NCI-H69 (cell line): ENCODE measurements at regions not wholly inside any gene's neighbourhood (a gene's known extent, or its start where the extent isn't known, plus 50 kb on each side); places are given as distances from the start of the nearest gene placed in this dataset.
"Not testable (repeated sequence)": the region's sequence is repeated elsewhere in the genome, so short reads cannot be mapped to it uniquely, and the experiment has no call there.

Source experiments
- DNase-seq: peaks from one replicate; lab custom pipeline; 2025; lab: John Stamatoyannopoulos, UW

GRCh38 chr20:29296256-29297230, 1960.9 kb upstream of the DEFB115 start:
- no peak for DNase-seq

- no peak for DNase-seq
Observed at GRCh38 chr20:29297411-29298270, 1959.8 kb upstream of the DEFB115 start.

GRCh38 chr20:29298271-29298590, 1959.2 kb upstream of the DEFB115 start:
- DNase-seq: no peak

- no peak for DNase-seq
Observed at GRCh38 chr20:29298759-29299613, 1958.5 kb upstream of the DEFB115 start.

GRCh38 chr20:29299811-29300578, 1957.5 kb upstream of the DEFB115 start:
- no peak for DNase-seq

GRCh38 chr20:29300579-29301551, 1956.6 kb upstream of the DEFB115 start:
- no peak for DNase-seq

GRCh38 chr20:29301624-29302259, 1955.7 kb upstream of the DEFB115 start:
- DNase-seq: no peak

- DNase-seq: no peak
Observed at GRCh38 chr20:29302979-29303644, 1954.4 kb upstream of the DEFB115 start.

- no peak for DNase-seq
Observed at GRCh38 chr20:29306390-29307072, 1950.9 kb upstream of the DEFB115 start.

- DNase-seq: not testable (repeated sequence)
Observed at GRCh38 chr20:29307484-29307883, 1950.0 kb upstream of the DEFB115 start.

GRCh38 chr20:29308956-29309355, 1948.5 kb upstream of the DEFB115 start:
- DNase-seq: not testable (repeated sequence)

- DNase-seq: not testable (repeated sequence)
Observed at GRCh38 chr20:29309481-29309880, 1948.0 kb upstream of the DEFB115 start.

- not testable (repeated sequence) for DNase-seq
Observed at GRCh38 chr20:29311046-29311445, 1946.4 kb upstream of the DEFB115 start.

GRCh38 chr20:29312679-29313078, 1944.8 kb upstream of the DEFB115 start:
- DNase-seq: not testable (repeated sequence)

- no peak for DNase-seq
Observed at GRCh38 chr20:29313481-29313880, 1944.0 kb upstream of the DEFB115 start.

- DNase-seq: no peak
Observed at GRCh38 chr20:29314294-29314693, 1943.2 kb upstream of the DEFB115 start.

- no peak for DNase-seq
Observed at GRCh38 chr20:29318871-29319461, 1938.5 kb upstream of the DEFB115 start.

- no peak for DNase-seq
Observed at GRCh38 chr20:29319725-29320124, 1937.7 kb upstream of the DEFB115 start.
